BJ (cell line): ENCODE measurements at regions not wholly inside any gene's neighbourhood (a gene's known extent, or its start where the extent isn't known, plus 50 kb on each side); places are given as distances from the start of the nearest gene placed in this dataset.

Source experiments
- CTCF ChIA-PET: fragments of 350-600 bp; formaldehyde crosslinking; extraction: SDS; loops from one replicate; lab custom pipeline; 2021; ENCODE audit warnings: antibody characterized with exemption, inconsistent platforms; lab: Yijun Ruan, JAX
- POLR2A ChIA-PET: fragments of 300-600 bp; sonication (Branson Sonifier 250); formaldehyde crosslinking; extraction: SDS; loops from one replicate; lab custom pipeline; 2021; ENCODE audit warnings: antibody characterized with exemption; lab: Charles Lee
- DNase-seq: peaks from one replicate; pipeline ENCODE4 v3.0.0-alpha.2; 2011; ENCODE audit warnings: low read depth
- H3K27me3 ChIP-seq: 2 replicates; pipeline ENCODE4 v1.6.0; 2011; ENCODE audit warnings: low read length; ENCODE audit not compliant: control insufficient read depth, insufficient read depth
- H3K36me3 ChIP-seq: 2 replicates; pipeline ENCODE4 v1.5.1; 2011; ENCODE audit warnings: low read length; ENCODE audit not compliant: control insufficient read depth, insufficient read depth
- H3K4me3 ChIP-seq: 2 replicates; pipeline ENCODE4 v1.5.1; 2011; ENCODE audit warnings: low read depth, mild to moderate bottlenecking, control low read depth, low read length
- TF ChIP-seq, protein P1 (sequence below): IDR thresholded peaks from 2 replicates; pipeline ENCODE4 v1.5.1; 2011; ENCODE audit warnings: low read depth, mild to moderate bottlenecking, control low read depth, inconsistent platforms, low read length, moderate library complexity; ENCODE audit not compliant: insufficient read depth

DNA sequence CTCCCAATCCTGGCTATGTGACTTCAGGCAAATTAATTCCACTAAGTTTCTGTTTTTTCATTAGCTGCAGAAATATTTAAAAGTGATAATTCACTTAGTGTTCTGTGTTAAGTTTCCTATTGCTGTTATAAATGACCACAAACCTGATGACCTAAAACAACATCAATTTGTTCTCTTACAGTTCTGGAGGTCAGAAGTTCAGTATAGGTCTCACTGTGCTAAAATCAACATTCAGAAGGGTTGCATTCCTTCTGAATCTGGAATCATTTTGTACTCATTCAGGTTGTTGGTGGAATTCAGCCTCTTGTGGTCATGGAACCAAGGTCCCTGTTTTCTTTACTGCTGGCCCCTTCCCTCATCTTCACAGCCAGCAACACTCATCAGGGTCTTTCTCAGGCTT, 254.1 kb downstream of the CNTN3 start:
- TF ChIP-seq, protein P1, sequence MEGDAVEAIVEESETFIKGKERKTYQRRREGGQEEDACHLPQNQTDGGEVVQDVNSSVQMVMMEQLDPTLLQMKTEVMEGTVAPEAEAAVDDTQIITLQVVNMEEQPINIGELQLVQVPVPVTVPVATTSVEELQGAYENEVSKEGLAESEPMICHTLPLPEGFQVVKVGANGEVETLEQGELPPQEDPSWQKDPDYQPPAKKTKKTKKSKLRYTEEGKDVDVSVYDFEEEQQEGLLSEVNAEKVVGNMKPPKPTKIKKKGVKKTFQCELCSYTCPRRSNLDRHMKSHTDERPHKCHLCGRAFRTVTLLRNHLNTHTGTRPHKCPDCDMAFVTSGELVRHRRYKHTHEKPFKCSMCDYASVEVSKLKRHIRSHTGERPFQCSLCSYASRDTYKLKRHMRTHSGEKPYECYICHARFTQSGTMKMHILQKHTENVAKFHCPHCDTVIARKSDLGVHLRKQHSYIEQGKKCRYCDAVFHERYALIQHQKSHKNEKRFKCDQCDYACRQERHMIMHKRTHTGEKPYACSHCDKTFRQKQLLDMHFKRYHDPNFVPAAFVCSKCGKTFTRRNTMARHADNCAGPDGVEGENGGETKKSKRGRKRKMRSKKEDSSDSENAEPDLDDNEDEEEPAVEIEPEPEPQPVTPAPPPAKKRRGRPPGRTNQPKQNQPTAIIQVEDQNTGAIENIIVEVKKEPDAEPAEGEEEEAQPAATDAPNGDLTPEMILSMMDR, result no peak
- CTCF ChIA-PET, result no interaction called here
- POLR2A ChIA-PET, result no interaction called here
- no peak for DNase-seq
- no peak overlapping the region for H3K4me3 ChIP-seq
- H3K27me3 ChIP-seq, result no peaks in the 10 kb centered on the region
- no peaks in the 10 kb centered on the region for H3K36me3 ChIP-seq

DNA sequence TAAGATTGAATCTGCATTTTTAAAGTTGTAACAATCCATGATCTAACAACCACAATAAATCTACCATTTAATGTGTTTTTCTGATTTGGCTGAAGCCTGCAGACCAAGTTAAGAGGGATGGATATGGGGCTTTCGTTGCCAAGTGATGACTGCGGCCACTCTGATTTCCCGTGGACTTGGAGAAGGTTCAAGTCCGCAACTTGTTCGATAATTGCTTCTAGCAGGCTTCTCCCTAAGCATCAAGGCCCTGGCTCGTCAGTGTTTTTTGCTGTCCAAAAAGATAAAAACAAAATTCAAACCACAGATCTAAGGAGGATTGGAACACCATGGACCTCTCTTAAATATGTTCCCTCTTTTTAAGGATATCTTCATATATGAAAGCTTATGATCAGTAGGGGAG, 256.6 kb downstream of the CNTN3 start:
- no peaks in the 10 kb centered on the region for H3K36me3 ChIP-seq
- DNase-seq, result no peak
- no peaks in the 10 kb centered on the region for H3K27me3 ChIP-seq
- no peak overlapping the region for H3K4me3 ChIP-seq
- ChIA-PET CTCF (no interaction called here), POLR2A (no interaction called here)
- TF ChIP-seq, protein P1, result no peak

DNA sequence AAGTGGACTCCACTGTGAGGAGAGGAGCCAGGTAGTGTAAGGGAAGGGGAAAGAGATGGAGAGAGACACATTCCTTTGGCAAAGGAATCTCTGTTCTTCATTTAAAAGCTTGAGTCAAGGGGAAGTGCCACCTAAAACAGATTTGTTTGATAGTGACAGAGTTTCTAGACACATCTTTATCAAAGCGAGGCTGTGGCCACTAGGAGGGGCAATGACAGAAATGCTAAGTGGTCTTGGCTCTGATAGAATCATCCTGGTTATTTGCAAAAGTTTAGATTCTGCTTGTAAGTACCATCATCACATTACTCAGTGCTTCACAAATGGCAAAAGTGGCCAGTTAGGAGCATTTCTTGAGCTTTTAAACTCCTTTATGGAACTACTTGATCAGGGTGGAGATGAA, 261.4 kb downstream of the CNTN3 start:
- ChIA-PET CTCF (interaction anchor here (0.6 to 0.7 kb wide), 2 partner anchors 23 to 575 kb away, joined by 3 read pairs; no protein-coding TSS in a partner anchor), POLR2A (no interaction called here)
- DNase-seq, result no peak
- no peaks in the 10 kb centered on the region for H3K27me3 ChIP-seq
- TF ChIP-seq, protein P1, result no peak
- peaks cover 2% of the 10 kb centered on the region; the same call in 1 of the 2 replicates for H3K36me3 ChIP-seq
- H3K4me3 ChIP-seq, result no peak overlapping the region

DNA sequence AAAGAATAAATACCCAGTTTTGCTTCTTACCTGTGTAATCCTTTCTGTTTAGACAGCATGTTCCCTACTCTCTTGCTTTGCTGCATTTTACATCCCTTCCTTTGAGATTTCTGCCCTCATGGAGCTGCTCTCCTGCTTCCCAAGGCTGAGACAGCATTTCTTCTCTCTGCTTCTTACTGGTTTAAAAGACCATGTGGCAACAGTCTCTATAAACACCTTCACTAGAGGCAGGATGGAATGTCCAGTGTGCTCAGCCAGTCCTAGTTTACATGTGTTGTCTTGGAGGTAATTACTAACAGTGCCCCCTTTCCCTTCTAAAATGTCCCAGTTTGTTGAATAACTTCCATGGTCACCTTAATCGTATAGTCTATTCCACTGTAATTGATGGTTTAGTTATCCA, 262.3 kb downstream of the CNTN3 start:
- DNase-seq, result no peak
- TF ChIP-seq, protein P1, result no peak
- POLR2A ChIA-PET, result no interaction called here
- Histone ChIP-seq H3K36me3 (peaks cover 2% of the 10 kb centered on the region; the same call in 1 of the 2 replicates), H3K4me3 (no peak overlapping the region), H3K27me3 (no peaks in the 10 kb centered on the region)
- CTCF ChIA-PET, result interaction anchor here (0.6 kb wide), 1 partner anchor 576 kb away, joined by 3 read pairs; no protein-coding TSS in a partner anchor

DNA sequence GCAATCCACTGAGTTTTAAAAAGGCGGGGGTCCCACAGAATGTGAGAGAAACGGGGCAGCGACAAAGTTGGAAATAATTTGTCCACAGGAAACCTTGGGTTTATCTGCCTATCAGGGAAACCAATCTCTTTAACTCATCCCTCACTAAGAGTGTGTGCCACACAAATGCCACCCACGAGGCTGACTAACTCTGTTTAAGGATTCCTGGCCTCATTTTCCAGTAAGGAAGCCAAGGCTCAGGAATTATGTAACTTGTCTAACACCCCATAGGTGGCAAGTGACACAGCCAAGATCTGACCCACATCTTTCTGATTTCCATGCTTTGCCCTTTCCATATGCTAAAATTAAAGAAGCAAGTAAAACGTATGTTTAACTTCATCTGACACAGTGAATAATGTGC, 263.2 kb downstream of the CNTN3 start:
- ChIA-PET CTCF (no interaction called here), POLR2A (no interaction called here)
- H3K36me3 ChIP-seq, result peaks cover 2% of the 10 kb centered on the region; the same call in 1 of the 2 replicates
- H3K4me3 ChIP-seq, result no peak overlapping the region
- no peaks in the 10 kb centered on the region for H3K27me3 ChIP-seq
- no peak for DNase-seq
- TF ChIP-seq, protein P1, result no peak
